OCI-LY3 (cell line): ENCODE measurements at regions not wholly inside any gene's neighbourhood (a gene's known extent, or its start where the extent isn't known, plus 50 kb on each side); places are given as distances from the start of the nearest gene placed in this dataset.

Experiments
- CTCF ChIP-seq: fragments of 200-600, 300-600 bp; sonication (generic); IDR thresholded peaks from 2 replicates; pipeline ENCODE4 v1.5.1; 2014; ENCODE audit warnings: antibody characterized with exemption, low read length, low read depth
- EZH2phosphoT487 ChIP-seq: fragments of 200-600 bp; shearing (Covaris generic); IDR thresholded peaks from 2 replicates; pipeline ENCODE4 v1.6.1; 2018; ENCODE audit warnings: antibody characterized with exemption, mixed run types, low read depth

GRCh38 chr6:112785408-112785807 lies 438.3 kb downstream of the RFPL4B start:
- TF ChIP-seq EZH2phosphoT487 (no peak), CTCF (no peak)
